ENCODE measurements at regions not wholly inside any gene's neighbourhood (a gene's known extent, or its start where the extent isn't known, plus 50 kb on each side); places are given as distances from the start of the nearest gene placed in this dataset.
"Not testable (repeated sequence)": the region's sequence is repeated elsewhere in the genome, so short reads cannot be mapped to it uniquely, and the experiment has no call there.

DNA sequence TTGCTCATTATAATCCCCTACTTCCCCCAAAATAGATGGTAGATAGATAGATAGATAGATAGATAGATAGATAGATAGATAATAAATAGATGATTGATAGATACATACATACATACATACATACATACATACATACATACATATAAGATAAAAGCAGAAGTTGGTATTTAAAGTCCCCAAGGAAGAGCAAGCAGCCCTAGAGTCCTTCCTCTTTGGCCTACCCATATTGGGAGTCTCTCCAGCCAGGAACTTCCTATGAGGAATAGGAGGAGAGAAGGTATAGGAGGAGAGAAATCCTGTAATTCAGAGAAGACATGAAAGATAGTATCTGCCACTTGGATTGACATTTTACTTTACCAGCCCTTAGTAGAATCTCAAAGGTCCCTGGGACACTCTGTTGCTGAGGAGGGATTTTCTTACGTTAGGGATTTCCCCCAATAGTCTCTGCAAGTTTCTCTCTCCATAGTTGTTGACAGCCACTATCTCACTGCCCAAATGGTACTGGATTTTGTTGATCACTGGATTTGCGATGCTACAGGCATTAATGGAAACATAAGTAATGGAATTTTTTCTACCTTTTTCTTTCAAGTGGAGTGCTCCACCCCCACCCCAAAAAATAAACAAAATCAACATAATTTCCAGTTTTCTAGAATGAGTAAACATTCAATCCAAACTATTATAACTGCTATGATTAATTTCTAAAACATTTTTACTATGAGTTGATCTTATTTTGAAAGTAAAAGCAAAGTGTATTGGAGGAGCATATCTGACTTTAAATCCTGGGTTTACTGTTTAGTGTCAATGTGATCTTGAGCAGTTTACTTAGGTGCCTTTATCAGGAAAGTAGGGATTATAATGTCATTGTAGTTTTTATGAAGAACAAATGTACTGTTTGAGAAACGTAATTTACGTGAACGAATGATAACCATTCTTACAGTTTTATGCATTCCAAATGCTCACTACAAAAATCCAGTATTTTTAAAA lies 93.2 kb upstream of the TNFSF4 start:
- no peak for DNase-seq (ENCODE audit: low read depth in 4 of 4, low spot score in 2 of 4)

DNA sequence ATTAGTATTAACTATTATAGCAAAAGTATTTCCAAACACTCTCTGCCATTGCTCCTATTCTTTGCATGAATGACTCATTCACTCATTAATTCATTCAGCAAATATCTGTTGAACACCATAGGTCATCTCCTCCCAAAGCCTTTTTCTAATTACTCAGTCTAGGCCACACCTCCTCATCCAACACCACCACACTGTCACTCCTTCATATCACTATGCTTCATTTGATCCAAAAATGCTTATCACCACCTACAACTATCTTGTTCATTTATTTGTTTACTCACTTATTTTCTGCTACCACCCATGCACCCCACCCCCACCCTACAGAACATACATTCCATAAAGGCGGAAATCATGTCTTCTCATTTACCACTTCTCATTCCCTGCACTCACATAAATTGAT lies 94.4 kb upstream of the TNFSF4 start:
- DNase-seq (ENCODE audit: low read depth in 4 of 4, low spot score in 2 of 4) = no peak

DNA sequence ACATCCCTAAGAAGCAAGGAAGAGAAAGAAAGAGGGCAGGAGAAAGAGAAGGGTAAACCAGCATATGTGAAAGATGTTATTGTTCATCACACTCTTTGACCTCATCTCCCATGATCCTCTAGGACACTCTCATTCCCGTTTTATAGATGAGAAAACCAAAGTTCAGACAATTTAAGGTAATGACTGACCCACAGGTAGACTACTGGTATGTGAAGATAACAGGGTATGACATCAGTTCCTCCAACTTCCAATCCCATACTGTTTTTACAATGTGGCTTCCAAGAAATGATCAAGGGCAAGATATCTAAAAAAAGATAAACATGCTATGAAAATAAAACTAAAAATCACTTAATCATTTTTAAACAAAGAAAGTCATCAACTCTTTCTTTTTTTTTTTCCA lies 95.2 kb upstream of the TNFSF4 start:
- DNase-seq (ENCODE audit: low read depth in 4 of 4, low spot score in 2 of 4) = no peak

DNA sequence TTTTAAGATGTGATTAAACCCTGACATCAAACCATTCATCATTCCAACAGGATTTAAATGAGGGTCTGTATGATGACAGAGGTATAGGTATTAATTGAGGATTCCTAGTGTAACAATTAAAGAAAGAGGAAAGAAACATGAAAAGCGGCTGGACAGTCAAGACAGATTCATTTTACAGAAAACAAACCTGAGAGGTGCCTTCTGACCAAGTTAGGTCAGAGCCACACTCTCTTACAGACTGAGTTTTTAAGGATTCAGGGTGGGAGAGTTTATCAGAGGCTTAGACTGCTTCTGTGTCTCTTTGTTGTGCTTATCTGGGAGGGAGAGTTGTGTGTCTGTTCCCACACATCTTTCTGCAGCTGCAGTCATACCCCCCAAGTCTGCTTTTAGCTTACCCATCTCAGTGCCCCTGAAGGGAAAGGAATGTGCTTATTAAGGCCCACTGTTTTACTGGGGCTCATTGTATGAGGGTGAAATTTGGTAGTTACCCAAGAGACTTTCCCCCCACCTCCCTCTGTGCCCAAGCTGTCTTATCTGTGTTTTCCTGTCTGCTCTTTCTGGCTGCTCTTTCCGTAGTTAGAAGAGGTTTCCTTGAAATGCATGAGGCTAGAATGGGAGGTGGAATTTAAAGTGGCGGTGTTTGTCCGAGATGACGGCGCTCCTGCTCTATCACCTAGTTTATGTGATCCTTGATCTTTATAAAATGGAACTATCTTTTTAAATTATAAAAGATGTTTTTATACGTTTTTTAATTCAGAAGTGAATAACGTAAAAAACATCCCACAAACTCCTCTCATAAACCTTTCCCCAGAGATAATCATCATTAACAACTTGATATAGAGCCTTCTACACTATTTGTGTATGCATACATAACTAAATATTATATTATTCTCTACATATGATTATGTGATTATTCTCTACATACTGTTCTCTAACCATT lies 96.0 kb upstream of the TNFSF4 start:
- DNase-seq (ENCODE audit: low read depth in 4 of 4, low spot score in 2 of 4) = no peak

DNA sequence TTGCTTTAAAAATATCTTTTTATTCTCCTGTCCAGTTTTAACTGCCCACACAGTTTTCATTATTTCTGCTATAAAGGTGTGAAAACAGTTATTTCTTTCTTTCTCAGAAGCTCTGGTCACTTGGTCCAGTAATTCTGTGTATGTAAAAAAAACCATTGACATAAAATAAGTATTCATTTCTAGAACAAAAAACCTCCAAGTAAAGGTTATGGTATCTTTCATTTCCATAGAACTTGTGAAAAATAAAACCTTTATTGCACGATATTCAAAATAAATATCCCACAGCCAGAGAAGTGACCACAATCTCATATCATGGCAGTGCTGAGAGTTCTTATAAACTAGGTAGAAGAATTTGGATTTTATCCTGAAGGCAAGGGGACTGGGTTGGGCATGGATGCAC lies 96.9 kb upstream of the TNFSF4 start:
- DNase-seq (ENCODE audit: low read depth in 4 of 4, low spot score in 2 of 4) = no peak

DNA sequence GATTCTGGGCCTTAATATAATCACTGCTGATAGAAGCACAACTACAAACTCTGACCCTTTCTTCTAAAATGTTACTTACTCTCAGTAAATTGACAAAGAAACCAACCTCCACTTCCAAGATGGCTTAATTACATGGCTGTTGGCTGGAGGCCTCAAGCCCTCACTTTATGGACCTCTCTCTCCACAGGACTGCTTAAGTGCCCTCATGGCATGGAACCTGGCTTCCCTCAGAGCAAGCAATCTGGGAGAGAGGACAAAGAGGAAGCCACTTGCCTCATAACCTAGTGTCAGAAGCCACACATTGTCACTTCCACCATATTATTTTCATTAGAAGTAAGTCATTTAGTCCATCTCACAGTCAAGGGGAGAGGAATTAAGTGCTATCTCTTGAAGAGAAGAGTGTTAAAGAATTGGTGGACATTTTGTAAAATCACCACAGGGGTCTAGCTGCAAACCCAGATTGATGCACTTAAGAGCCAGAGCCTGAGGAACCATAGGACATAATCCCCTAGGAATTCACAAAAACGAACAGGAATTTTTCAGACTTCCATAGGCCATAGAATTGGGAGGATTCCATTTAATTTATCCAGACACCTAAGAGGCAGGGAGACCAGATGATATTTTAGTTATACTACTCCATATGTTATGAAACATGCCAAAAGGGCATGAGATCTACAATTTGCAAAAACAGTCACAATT lies 97.5 kb upstream of the TNFSF4 start:
- DNase-seq (ENCODE audit: low read depth in 4 of 4, low spot score in 2 of 4) = no peak

DNA sequence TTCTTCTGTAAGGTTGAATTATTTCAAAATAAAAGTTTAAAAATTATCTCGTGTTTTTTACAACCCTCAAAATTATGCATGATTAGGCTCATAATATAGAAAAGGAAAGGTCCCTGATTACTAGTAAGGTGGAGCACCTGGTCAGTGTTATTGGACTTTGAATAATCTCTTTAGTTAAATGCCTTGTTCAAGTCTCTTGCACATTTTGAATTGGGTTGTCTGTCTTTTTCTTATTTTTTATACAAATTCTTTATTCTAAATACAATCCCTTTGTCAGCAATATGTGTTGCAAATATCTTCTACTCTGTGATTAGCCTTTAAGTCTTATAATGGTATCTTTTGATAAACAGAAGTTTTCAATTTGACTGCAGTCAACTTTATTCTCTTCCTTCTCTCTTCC lies 100.7 kb upstream of the TNFSF4 start:
- no peak for DNase-seq (ENCODE audit: low read depth in 4 of 4, low spot score in 2 of 4)

DNA sequence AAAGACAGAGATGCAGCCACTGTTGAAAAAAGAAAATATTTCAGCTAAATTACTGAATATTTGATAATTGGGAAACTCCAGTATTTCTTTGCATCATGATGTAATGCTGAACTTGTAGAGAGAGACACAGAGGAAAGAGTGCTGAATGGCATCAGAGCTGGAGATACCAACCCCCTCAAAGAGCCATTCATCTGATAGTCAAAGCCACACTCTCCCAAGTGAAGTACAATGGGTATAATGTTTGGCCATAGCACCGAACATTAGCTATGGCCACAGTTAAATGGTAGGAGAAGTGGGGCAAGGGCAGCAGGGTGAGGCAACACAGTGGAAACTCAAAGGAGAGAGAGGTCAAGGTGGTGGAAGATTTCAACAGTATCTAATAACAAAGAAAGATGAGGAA lies 107.5 kb upstream of the TNFSF4 start:
- DNase-seq (ENCODE audit: low read depth in 4 of 4, low spot score in 2 of 4) = no peak

DNA sequence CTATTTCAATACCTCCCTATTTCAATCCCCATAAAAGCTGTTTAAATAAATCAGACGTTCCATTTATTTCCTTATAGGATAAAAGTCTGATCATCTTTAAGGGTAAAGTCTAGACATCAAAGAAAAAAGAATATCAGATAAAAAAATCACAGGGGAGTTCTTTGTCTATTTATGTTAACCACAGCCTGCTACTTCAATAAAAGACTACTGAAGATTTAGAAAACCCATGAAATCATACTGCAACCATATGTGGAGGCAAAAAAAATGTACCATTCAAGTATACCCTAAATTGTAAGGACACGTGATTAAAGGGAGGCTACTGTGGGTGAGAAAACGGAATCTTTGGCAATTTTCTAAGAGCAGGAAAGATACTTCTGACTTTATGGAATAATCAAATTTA lies 108.2 kb upstream of the TNFSF4 start:
- DNase-seq (ENCODE audit: low read depth in 4 of 4, low spot score in 2 of 4) = no peak

DNA sequence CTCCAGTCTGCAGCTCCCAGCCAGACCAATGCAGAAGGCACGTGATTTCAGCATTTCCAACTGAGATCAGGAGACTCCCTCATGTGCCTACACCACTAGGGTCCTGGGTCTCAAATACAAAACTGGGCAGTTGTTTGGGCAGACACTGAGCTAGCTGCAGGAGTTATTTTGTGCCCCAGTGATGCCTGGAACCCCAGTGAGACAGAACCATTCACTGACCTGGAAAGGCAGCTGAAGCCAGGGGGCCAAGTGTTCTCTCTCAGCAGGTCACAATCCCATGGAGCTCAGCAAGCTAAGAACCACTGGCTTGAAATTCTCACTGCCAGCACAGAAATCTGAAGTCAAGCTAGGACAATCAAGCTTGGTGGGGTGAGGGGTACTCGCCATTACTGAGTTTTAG lies 111.7 kb upstream of the TNFSF4 start:
- no peak for DNase-seq (ENCODE audit: low read depth in 4 of 4, low spot score in 2 of 4)

DNA sequence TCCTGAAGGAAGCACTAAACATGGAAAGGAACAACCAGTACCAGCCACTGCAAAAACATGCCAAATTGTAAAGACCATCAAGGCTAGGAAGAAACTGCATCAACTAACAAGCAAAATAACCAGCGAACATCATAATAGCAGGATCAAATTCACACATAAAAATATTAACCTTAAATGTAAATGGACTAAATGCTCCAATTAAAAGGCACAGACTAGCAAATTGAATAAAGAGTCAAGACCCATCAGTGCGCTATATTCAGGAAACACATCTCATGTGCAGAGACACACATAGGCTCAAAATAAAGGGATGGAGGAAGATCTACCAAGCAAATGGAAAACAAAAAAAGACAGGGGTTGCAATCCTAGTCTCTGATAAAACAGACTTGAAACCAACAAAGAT lies 117.2 kb upstream of the TNFSF4 start:
- not testable (repeated sequence) for DNase-seq (ENCODE audit: low read depth in 4 of 4, low spot score in 2 of 4)

DNA sequence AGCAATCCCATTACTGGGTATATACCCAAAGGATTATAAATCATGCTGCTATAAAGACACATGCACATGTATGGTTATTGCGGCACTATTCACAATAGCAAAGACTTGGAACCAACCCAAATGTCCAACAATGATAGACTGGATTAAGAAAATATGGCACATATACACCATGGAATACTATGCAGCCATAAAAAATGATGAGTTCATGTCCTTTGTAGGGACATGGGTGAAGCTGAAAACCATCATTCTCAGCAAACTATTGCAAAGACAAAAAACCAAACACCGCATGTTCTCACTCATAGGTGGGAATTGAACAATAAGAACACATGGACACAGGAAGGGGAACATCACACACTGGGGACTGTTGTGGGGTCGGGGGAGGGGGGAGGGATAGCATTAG lies 120.9 kb upstream of the TNFSF4 start:
- not testable (repeated sequence) for DNase-seq (ENCODE audit: low read depth in 4 of 4, low spot score in 2 of 4)

DNA sequence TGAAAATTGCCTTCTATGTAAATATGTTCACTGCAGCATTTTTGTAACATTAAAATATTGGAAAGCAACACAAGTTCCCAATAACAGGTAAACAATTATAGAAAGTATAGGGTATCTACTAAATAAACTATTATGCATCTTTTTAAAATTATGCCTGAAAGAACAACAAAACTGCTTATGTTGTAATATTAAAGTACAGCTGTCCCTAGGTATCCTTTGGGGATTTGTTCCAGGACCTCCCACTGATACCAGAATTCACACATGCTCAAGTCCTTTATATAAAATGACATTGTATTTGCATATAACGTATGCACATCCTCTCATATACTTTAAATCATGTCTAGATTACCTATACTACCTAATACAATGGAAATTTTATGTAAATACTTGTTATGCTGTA lies 121.8 kb upstream of the TNFSF4 start:
- no peak for DNase-seq (ENCODE audit: low read depth in 4 of 4, low spot score in 2 of 4)

DNA sequence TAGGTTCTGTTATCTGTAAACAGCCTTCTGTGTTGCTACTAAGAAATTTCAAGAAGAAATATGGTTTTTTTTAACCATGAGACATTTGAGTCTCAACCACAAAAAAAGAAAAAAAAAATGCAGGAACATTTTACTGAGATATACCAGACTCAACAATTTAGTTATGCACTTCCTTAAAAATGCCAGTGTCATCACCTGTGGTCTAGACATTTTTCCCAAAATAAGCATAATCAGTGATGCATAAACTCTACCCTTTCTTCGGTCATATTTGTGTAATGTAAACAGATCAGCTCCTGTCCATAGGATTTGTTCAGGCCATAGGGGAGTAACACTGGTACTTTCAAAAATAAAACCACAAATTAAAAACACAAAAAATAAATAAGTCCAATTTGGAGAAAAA lies 122.6 kb upstream of the TNFSF4 start:
- no peak for DNase-seq (ENCODE audit: low read depth in 4 of 4, low spot score in 2 of 4)

DNA sequence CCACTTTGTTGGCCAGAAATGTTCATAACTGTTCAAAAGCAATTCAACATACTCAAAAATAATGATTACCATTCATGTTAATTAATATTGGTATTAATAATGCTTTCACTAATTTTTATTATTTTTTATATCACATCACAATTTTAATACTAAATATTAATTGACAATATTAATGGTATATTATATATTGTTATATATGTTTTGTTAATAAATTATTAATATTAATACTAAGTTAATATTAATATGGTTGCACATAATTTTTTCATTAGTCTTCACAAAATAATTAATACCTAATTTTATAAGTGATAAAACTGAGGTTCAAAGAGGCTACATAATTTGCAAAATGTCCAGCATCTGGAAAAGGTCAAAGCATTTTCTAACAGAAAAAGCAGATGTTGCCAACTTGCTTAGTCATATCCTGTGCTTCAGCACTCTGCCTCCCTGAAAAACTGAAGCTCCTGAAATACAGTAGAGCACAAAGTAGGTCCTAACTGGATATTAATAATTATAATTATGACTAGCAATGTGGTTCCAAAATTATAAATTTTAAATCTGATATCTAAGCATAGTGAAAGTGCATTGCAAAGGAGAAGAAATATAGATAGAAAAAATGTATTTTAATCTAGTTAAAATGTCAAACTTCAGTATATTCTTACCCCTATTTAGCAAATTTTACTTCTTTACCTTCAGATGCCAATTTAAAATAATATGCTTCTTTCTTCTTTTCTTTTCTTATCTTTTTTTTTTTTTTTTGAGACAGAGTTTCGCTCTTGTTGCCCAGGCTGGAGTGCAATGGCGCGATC lies 123.2 kb upstream of the TNFSF4 start:
- no peak for DNase-seq (ENCODE audit: low read depth in 4 of 4, low spot score in 2 of 4)

DNA sequence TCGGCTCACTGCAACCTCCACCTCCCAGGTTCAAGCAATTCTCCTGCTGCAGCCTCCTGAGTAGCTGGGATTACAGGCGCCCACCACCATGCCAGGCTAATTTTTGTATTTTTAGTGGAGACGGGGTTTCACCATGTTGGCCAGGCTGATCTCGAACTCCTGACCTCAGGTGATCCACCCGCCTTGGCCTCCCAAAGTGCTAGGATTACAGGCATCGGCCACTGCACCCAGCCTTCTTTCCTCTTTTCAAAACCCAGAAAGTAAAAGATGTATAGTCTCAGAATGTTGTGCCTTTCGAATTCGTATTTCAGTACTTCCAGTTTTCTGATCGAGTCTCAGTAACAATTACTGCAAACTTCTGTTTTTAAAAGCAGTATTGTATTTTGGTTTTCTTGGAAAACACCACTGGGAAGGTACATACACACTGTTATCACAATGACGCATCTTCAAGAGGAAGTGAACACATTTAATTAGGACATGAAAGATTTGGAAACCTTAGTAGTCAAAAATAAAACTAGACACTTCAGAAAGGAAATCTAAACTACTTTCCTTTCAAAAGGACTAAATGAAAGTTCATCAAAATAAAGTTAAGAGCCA lies 123.9 kb upstream of the TNFSF4 start:
- not testable (repeated sequence) for DNase-seq (ENCODE audit: low read depth in 4 of 4, low spot score in 2 of 4)

DNA sequence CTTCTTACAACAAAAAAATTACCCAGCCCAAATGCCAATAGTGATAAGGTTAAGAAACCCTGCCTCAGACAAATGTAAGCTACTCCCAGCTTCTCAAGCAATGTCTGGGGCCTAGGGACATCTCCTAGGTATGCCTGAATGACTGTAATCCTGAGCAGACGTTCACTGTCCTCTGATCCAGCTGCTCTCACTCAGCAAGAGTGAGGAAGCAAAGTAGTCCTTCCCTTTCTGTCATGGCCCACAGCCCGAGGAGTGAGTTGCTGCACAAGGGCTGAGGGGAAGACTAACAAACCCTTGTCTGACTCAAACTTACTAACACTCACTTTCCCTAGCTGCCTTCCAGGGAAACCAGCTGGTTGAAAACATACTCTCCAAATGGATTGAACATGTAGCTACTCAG lies 124.9 kb upstream of the TNFSF4 start:
- DNase-seq (ENCODE audit: low read depth in 4 of 4, low spot score in 2 of 4) = no peak

DNA sequence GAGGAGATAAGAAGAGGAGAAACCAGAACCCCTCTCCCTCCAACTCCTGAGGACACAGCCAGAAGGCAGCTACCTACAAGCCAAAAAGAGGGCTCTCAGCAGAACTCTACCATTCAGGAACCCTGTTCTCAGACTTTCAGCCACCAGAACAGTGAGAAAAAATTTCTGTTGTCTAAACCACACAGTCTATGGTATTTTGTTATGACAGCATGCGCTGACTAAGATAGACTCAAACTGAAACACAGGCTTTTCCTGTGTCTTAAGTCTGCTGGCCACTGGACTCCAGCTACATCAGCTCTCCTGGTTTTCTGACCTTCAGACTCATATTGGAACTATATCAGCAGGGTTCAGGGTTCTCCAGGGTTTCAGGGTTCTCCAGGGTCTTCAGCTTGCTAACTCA lies 126.5 kb upstream of the TNFSF4 start:
- DNase-seq (ENCODE audit: low read depth in 4 of 4, low spot score in 2 of 4) = no peak

DNA sequence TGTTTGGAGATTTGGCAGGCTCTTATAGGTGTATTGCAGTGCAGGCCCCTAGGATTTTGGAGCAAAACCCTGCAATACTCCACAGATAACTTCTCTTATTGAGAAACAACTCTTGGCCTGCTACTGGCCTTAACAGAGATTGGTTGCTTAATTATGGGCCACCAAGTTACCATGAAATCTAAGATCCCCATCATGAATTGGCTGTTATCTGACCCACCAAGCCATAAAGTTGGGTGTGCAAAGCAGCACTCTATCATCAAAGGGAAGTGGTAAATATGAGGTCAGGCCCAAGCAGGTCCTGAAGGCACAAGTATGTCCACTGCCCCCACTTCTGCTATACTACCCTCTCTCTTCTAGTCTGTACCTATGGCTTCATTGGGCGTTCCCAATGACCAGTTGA lies 130.0 kb upstream of the TNFSF4 start:
- no peak for DNase-seq (ENCODE audit: low read depth in 4 of 4, low spot score in 2 of 4)

DNA sequence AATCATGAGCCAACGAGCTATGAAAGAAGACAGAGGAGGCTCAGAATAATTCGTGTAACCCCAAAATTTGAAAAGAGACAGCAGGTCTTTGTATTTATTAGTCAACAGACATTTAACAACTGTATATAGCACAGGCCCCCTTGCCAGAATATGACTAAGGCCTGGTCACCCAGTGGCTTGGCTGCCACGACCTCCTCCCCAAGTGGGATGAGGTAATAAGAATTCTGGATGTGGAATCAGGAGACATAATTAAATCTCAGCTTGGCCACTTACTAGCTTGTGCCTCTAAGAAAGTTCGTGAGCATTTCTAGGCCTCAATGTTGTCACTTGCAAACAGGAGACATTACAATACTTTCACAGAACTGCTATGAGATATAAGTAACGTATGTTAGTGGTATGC lies 134.2 kb upstream of the TNFSF4 start:
- no peak for DNase-seq (ENCODE audit: low read depth in 4 of 4, low spot score in 2 of 4)
